HG03108 (cell line): ENCODE measurements at regions not wholly inside any gene's neighbourhood (a gene's known extent, or its start where the extent isn't known, plus 50 kb on each side); places are given as distances from the start of the nearest gene placed in this dataset.
A peak's percentile ranks its signal among the peaks of the same experiment; 100 is the strongest.
"Not testable (repeated sequence)": the region's sequence is repeated elsewhere in the genome, so short reads cannot be mapped to it uniquely, and the experiment has no call there.

Experiments used
- ATAC-seq: cut with Tn5 transposase; IDR thresholded peaks from one replicate; pipeline ENCODE4 v1.9.1; 2021; ENCODE audit warnings: moderate library complexity; ENCODE audit not compliant: unreplicated experiment

DNA sequence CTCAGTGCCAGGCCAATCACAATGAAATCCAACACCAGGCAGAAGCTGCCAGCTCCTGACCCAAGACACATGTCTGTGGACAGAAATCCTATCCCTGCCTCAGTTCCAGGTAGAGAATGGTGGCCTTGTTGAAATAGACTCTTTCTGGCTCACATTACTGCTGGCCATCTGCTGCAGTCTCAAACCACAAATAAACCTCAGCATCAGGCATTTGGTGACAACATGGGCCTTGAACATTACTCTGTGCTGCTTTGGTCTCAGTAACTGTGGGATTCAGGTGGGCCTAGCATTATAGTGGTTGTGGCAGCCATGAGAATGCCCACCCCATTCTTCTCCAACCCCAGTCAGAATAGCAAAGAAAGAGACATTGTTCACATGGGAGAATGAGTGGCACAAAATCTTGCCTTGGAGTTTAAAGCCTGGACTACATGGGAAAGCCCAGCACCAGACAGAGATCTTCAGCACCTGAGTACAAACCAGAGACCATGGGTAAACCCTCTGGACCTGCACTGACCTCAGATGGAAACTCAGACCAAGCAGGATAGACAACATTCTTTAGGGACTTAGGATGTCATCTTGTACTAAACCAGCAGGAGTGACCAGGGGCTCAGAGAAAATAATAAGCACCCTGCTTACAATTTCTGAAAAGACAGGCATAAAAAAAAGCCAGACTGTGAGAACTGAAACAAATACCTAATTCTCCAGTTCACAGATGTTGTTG is 50.4 kb upstream of the TRAM1L1 start:
- no peak for ATAC-seq

DNA sequence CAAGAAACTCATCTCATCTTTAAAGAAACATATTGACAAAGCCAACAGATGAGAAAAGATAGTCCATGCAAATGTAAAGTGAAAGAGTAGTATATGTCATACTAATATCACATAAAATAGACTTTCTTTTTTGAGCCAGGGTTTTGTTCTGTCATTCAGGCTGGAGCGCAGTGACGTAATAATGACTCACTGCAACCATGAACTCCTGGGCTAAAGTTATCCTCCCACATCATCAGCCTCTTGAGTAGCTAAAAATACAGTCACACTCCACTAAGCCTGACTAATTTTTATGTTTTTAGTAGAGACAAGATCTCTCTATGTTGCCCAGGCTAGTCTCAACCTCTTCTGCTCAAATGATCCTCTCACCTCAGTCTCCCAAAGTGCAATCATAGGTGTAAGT is 51.8 kb upstream of the TRAM1L1 start:
- ATAC-seq = no peak

GRCh38 chr4:117138732-117139131 is 53.4 kb upstream of the TRAM1L1 start:
- ATAC-seq = not testable (repeated sequence)

DNA sequence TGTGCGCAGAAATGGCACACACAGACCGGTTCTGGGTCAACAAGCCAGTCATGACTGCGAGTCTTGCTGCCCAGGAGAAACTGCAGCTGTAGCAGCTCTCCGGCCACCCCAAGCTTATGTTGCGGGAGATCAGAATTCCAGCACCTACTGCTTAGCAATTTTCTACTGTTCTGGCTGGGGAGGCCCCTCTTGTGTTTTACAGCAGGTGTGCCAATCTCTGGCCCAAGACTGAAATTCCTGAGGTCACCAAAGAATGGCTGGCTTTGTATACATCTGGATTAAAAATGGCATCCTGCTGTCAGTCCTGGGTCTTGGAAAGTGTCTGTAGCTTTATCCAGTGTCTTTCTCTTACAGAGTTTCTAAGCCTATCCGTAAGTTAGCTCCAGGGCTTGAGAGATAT is 68.9 kb upstream of the TRAM1L1 start:
- no peak for ATAC-seq

DNA sequence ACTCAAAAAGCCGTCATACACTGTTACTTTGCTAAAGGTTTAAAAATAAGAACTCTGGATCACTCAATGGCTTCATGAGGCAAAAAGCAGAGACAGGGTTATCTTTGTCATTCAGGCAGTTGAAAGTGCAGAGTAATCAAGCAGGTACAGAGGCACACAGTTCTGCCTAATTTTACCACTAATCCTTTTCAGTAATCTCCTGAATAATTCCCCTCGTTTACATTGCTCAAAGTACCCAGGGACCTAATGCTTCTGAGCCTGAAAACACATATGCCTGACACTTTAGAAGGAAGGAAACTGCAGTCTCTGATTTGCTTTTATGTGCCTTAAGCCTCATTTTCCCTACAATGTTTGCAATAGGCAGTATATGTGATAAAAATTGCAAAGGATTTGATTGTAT is 71.4 kb upstream of the TRAM1L1 start:
- no peak for ATAC-seq

- no peak for ATAC-seq
Observed at GRCh38 chr4:117157360-117157759, 72.0 kb upstream of the TRAM1L1 start.

DNA sequence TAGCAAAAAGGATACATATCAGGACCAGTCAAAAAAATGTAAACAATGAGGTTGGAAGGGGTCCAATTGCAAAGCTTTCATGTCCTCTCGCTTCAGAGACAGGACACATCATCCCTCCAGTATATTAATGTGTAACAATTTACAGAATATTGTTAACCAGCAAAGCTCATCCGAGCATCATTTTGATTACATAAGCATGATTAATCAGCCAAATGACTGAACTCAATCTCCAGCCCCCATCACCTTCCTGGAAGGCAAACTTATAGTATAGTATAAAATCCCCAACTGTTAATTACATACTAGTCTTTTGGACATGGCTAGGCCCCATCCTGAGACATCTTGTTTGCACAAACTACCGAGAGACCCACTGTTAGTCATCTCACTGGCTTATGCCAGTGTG is 77.6 kb upstream of the TRAM1L1 start:
- ATAC-seq = no peak

DNA sequence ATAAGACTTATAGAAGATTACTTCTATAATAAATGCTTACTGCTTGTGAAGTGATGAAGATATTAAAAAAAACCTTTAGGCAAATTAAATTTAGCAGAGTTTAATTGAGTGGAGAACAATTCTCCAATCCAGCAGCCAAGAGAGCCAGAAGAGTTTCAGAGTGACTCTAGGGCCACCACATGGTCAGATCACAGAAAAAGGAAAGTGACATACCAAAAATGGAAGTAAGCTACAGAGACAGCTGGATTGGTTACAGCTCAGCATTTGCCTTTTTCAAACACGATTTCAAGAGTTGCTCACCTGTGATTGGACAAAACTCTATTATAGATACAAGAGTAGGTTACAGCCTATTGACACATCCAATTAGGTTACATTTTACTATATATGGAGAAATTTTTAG is 79.0 kb upstream of the TRAM1L1 start:
- ATAC-seq = no peak

GRCh38 chr4:117175369-117175768 is 90.0 kb upstream of the TRAM1L1 start:
- ATAC-seq = not testable (repeated sequence)

- ATAC-seq = no peak
Observed at GRCh38 chr4:117203231-117203630, 117.9 kb upstream of the TRAM1L1 start.

GRCh38 chr4:117210551-117210950 is 125.2 kb upstream of the TRAM1L1 start:
- ATAC-seq = no peak

GRCh38 chr4:117224256-117224655 is 138.9 kb upstream of the TRAM1L1 start:
- ATAC-seq = no peak

GRCh38 chr4:117225471-117225870 is 140.1 kb upstream of the TRAM1L1 start:
- ATAC-seq = no peak

DNA sequence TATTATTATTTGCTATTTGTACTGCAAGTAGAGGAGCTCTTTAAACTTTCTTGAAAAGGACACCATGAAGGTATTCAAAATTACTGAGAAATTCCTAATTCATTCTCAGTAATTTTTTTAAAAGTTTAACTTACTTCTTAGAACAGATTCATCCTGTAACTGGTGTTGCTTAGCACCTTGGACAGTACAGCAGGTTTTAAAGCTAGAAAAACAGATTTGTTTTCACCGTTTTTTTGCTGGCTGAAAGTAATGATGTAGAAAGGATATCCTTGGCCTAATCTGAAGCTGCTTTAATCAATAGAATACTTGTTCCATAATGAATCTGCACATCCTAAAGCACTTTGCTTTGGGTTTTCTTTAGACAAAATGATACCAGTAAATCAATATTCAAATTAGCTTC is 142.5 kb upstream of the TRAM1L1 start:
- ATAC-seq = no peak

- ATAC-seq = no peak
Observed at GRCh38 chr4:117239434-117239833, 154.1 kb upstream of the TRAM1L1 start.

- peak; percentile 91 for ATAC-seq
Observed at GRCh38 chr4:117249333-117249732, 164.0 kb upstream of the TRAM1L1 start.

- ATAC-seq = no peak
Observed at GRCh38 chr4:117264072-117264471, 178.7 kb upstream of the TRAM1L1 start.

GRCh38 chr4:117267317-117267716 is 181.9 kb upstream of the TRAM1L1 start:
- no peak for ATAC-seq

GRCh38 chr4:117284736-117285135 is 199.4 kb upstream of the TRAM1L1 start:
- no peak for ATAC-seq

- no peak for ATAC-seq
Observed at GRCh38 chr4:117293784-117294183, 208.4 kb upstream of the TRAM1L1 start.

GRCh38 chr4:117302226-117302625 is 216.8 kb upstream of the TRAM1L1 start:
- ATAC-seq = no peak

- no peak for ATAC-seq
Observed at GRCh38 chr4:117311215-117311614, 225.8 kb upstream of the TRAM1L1 start.

DNA sequence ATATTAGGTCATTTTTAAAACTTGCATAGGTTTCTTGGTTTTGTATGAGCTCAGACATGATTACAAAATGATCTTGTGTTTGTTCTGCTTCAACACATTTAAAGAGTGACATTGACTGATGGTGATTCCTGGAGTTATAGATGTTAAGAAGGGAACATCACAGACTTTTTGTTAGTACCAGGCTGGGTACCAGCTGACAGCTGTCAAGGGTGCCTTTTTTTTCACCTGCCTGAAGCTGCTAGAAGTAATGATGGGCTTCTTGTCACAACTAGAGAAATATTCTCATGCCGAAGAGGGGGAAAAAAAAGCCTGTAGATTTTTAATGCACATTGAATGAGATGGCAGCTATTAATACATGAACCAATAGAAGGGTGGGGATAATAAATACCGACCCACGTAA is 226.6 kb upstream of the TRAM1L1 start:
- no peak for ATAC-seq
